Transverse colon (tissue), 4 donors: ENCODE measurements at regions not wholly inside any gene's neighbourhood (a gene's known extent, or its start where the extent isn't known, plus 50 kb on each side); places are given as distances from the start of the nearest gene placed in this dataset.
"Not testable (repeated sequence)": the region's sequence is repeated elsewhere in the genome, so short reads cannot be mapped to it uniquely, and the experiment has no call there.

ENCODE experiments used
- CTCF ChIP-seq, 5 experiments: fragments of 200-600 bp in 3 of 5; fragments of 450-650 bp in 2 of 5; sonication (generic) in 3 of 5; IDR thresholded peaks; 1 replicate in 2 of 5; 2 replicates in 3 of 5; pipeline ENCODE4 v1.5.1; 2016 to 2017; ENCODE audit warnings: antibody characterized with exemption in 5 of 5, inconsistent platforms in 3 of 5, mild to moderate bottlenecking in 2 of 5, moderate library complexity in 1 of 5
- EP300 ChIP-seq: sonication (generic); formaldehyde crosslinking; IDR thresholded peaks from one replicate; pipeline ENCODE4 v1.6.1; 2017; ENCODE audit warnings: antibody characterized with exemption, low read depth
- POLR2A ChIP-seq: fragments of 450-650 bp; IDR thresholded peaks from one replicate; pipeline ENCODE4 v1.6.1; 2016; ENCODE audit warnings: antibody characterized with exemption, mild to moderate bottlenecking, moderate library complexity
- POLR2AphosphoS5 ChIP-seq, 3 donors: sonication (generic); formaldehyde crosslinking; IDR thresholded peaks; one replicate each; pipeline ENCODE4 v1.6.1; 2016; ENCODE audit warnings: antibody characterized with exemption in 3 of 3

GRCh38 chr1:8118736-8119135, 92.6 kb upstream of the ERRFI1 start:
- TF ChIP-seq POLR2A; CTCF (IDR thresholded peaks at IDR 0.05); EP300; POLR2AphosphoS5 (IDR thresholded peaks at IDR 0.05): not testable (repeated sequence)
